ENCODE measurements at regions not wholly inside any gene's neighbourhood (a gene's known extent, or its start where the extent isn't known, plus 50 kb on each side); places are given as distances from the start of the nearest gene placed in this dataset.

DNA sequence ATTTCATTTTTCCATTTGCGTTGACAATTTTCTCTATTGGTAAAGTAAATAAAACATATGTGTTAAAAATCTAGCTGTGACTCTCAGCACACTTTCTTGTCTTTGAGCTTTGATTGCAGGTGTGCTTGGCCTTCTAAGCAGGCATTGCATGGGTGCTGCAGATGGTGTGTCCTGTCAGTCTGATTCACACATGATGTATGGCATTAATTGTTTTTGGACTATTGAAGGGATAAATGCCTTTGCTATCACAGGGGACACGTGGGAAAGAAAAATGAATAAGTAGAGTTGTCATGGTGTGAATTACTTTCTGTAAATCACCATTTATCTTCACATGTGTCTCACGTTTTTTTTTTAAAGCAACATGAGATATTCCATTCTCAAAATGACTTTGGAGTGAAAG, 211.3 kb upstream of the NAV3 start:
- TF ChIP-seq, protein P1, sequence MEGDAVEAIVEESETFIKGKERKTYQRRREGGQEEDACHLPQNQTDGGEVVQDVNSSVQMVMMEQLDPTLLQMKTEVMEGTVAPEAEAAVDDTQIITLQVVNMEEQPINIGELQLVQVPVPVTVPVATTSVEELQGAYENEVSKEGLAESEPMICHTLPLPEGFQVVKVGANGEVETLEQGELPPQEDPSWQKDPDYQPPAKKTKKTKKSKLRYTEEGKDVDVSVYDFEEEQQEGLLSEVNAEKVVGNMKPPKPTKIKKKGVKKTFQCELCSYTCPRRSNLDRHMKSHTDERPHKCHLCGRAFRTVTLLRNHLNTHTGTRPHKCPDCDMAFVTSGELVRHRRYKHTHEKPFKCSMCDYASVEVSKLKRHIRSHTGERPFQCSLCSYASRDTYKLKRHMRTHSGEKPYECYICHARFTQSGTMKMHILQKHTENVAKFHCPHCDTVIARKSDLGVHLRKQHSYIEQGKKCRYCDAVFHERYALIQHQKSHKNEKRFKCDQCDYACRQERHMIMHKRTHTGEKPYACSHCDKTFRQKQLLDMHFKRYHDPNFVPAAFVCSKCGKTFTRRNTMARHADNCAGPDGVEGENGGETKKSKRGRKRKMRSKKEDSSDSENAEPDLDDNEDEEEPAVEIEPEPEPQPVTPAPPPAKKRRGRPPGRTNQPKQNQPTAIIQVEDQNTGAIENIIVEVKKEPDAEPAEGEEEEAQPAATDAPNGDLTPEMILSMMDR (IDR thresholded peaks at IDR 0.05; ENCODE audit: low read depth, low read length) = no peak
- no peak for TF ChIP-seq EZH2phosphoT487 (IDR thresholded peaks at IDR 0.05; ENCODE audit: low read depth)
